Kidney (tissue), 13 donors: ENCODE measurements at regions not wholly inside any gene's neighbourhood (a gene's known extent, or its start where the extent isn't known, plus 50 kb on each side); places are given as distances from the start of the nearest gene placed in this dataset.

Experiments
- DNase-seq, 5 donors: peaks; one replicate each; pipeline ENCODE4 v3.0.0-alpha.2; 2013 to 2020
- FAIRE-seq: peaks from 2 replicates; lab custom pipeline; 2012; peaks lifted over from hg19 to GRCh38; lab: Jason Lieb, UNC
- H3K27ac ChIP-seq, 2 donors: one replicate each; pipeline ENCODE4 v1.7.0; 2013; ENCODE audit warnings: low read depth in 2 of 2, low read length in 2 of 2, inconsistent platforms in 1 of 2
- H3K27me3 ChIP-seq: one replicate; pipeline ENCODE4 v1.7.1; 2013; ENCODE audit warnings: low read length, inconsistent platforms; ENCODE audit not compliant: control insufficient read depth, insufficient read depth
- H3K36me3 ChIP-seq, 3 donors: one replicate each; pipeline versions ENCODE4 v1.7.0 to v1.7.1; 2013; ENCODE audit warnings: low read length in 3 of 3, control low read depth in 1 of 3, inconsistent platforms in 1 of 3; ENCODE audit not compliant: insufficient read depth in 3 of 3, control insufficient read depth in 2 of 3
- H3K4me1 ChIP-seq, 3 donors: one replicate each; pipeline versions ENCODE4 v1.7.0 to v1.7.1; 2013; ENCODE audit warnings: low read length in 3 of 3, inconsistent platforms in 1 of 3, low read depth in 1 of 3; ENCODE audit not compliant: control insufficient read depth in 2 of 3, insufficient read depth in 2 of 3
- H3K4me3 ChIP-seq, 3 donors: one replicate each; pipeline versions ENCODE4 v1.7.0 to v1.8.1; 2013; ENCODE audit warnings: low read length in 3 of 3, control low read depth in 1 of 3, inconsistent platforms in 1 of 3
- H3K9ac ChIP-seq, 3 donors: one replicate each; pipeline versions ENCODE4 v1.7.0 to v1.7.1; 2013; ENCODE audit warnings: low read length in 3 of 3, control low read depth in 1 of 3, inconsistent platforms in 1 of 3
- H3K9me3 ChIP-seq, 3 donors: one replicate each; pipeline versions ENCODE4 v1.7.0 to v1.7.1; 2013; ENCODE audit warnings: low read length in 3 of 3, control low read depth in 1 of 3, inconsistent platforms in 1 of 3; ENCODE audit not compliant: control insufficient read depth in 2 of 3, insufficient read depth in 1 of 3
- intact Hi-C: fragments of 100-400 bp; cut with DNase I; formaldehyde crosslinking; loops from one replicate; pipeline ENCODE4 v1.11.1; 2022
- TF ChIP-seq, protein P1 (sequence below): IDR thresholded peaks from 3 replicates; pipeline ENCODE4 v1.5.1; 2012; ENCODE audit warnings: mild to moderate bottlenecking, moderate library complexity, borderline replicate concordance; ENCODE audit not compliant: insufficient read depth; ENCODE audit errors: extremely low read depth
- donor health status: control.
- donor health status: control.
- donor health status: control.
- donor health status: control.
- donor health status: control.
- donor health status: DM: yes; HTN: yes; CAD: no.
- donor health status: Normal renal cell carcinoma (clear cell type).

DNA sequence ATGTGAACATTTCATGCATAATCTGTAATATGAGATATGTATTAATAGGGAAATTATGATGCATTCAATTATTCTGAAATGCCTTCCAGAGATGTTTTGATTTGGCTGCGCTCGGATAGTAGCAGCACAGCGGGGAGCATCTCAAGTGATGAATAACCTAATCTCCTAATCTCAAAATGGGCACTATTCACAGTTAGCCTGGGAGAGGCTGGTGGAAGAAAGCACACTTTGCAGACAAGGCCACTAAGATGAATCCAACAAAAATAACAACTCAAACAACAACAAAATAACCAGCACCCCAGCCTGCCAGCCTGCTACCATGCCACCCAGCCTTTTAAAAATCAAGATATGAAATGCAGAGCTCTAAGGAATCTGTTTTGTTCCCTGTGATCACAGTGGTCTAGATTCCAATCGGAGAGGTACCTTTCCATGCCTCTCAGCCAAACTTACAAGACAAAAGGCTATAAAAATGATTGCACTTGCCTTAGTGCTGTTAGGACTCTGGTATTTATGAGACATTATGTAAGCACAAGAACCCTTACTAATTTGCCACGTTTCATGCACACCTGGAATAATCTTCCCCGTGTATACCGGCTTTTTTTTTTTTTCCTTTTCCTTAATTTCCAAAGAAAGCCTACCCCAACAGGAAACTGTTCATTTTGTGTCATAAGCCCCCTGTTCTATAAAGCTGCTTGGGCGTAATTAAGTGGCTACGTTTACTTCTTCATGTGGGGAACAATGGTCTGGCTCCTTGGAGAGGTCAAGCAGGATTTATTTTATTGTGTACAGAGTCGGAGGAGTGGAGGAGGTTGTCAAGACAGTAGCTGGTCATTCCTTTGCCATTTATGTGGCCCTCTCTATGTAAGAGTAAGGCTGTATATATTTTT is 526.9 kb upstream of the FANCL start:
- TF ChIP-seq, protein P1, sequence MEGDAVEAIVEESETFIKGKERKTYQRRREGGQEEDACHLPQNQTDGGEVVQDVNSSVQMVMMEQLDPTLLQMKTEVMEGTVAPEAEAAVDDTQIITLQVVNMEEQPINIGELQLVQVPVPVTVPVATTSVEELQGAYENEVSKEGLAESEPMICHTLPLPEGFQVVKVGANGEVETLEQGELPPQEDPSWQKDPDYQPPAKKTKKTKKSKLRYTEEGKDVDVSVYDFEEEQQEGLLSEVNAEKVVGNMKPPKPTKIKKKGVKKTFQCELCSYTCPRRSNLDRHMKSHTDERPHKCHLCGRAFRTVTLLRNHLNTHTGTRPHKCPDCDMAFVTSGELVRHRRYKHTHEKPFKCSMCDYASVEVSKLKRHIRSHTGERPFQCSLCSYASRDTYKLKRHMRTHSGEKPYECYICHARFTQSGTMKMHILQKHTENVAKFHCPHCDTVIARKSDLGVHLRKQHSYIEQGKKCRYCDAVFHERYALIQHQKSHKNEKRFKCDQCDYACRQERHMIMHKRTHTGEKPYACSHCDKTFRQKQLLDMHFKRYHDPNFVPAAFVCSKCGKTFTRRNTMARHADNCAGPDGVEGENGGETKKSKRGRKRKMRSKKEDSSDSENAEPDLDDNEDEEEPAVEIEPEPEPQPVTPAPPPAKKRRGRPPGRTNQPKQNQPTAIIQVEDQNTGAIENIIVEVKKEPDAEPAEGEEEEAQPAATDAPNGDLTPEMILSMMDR = no peak

DNA sequence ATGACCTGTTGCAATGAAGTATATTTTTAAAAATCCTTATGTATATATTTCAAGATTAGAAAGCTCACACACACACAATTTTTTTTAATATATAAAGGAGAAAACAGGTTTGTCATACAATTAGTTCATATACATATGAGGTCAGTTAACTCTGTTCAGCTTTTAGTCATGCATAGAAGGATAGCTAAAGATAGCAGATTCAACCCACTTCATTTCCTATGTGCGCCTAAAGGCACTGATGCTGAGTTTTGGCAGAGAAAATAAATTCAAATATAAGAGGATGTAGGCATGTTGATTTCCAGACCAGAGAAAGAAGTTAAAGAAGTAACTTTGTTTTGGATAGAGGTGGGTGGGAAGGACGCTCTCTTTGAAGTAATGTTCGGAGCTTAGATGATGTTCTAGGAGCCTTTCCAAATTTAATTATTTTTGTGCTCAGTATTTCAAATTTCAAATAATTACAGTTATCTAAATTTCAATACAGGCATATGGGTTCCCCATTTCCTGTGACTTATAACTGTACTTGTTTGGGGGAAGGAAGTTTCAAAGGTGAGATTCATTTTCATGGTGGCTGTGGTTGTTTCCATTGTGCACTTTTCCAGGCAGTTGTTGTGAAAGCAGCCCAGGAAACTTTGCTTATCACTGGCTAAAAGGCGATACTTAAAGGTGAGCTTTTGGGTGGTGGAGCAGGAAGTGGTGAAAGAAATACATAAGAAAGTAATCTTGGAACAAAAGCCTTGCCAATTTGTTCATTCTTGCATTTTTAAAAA is 523.4 kb upstream of the FANCL start:
- Histone ChIP-seq H3K4me3 (no peak overlapping the region), H3K9ac (no peak overlapping the region), H3K27me3 (no peaks in the 10 kb centered on the region), H3K4me1 (no peaks in the 10 kb centered on the region), H3K27ac (no peak overlapping the region), H3K36me3 (no peaks in the 10 kb centered on the region), H3K9me3 (no peaks in the 10 kb centered on the region)
- intact Hi-C loops = no loop called here
- TF ChIP-seq, protein P1 = no peak
- FAIRE-seq (no peak), DNase-seq (no peak)

More for the DNA sequence above, 526.9 kb upstream of the FANCL start:
- no peak overlapping the region for H3K27ac ChIP-seq
- FAIRE-seq = no peak
- H3K9ac ChIP-seq = no peak overlapping the region
- DNase-seq = no peak
- H3K36me3 ChIP-seq = no peaks in the 10 kb centered on the region
- no peaks in the 10 kb centered on the region for H3K27me3 ChIP-seq
- no peaks in the 10 kb centered on the region for H3K9me3 ChIP-seq
- intact Hi-C loops = no loop called here
- no peaks in the 10 kb centered on the region for H3K4me1 ChIP-seq
- H3K4me3 ChIP-seq = no peak overlapping the region

DNA sequence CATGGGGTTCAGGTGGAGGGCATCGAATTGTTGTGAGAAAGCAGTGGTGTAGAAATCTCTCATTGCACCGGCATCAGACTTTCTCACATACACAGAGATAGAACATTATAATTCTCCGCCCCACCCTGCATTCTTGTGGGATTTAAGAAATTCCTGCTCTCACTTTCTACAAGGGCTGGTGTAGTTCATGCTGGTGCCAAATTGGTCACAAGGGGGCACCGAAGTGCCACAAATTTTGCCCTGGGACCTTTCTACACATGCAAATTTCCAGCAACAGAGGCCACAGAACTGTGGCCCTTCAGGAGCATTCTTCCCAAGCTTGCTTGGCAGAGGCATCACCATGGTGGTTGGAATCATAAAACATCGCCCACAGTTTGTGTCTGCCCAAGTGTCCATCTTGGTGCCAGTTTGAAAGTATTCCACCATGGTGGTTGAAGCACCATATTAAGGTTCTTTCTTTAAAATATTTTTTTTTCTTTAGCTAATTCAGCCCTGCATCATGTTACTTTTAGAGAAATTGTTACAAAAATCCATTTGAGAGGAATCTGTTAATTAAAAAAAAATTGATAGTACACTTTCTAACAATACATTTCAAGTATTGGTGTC is 521.2 kb upstream of the FANCL start:
- intact Hi-C loops = no loop called here
- Histone ChIP-seq H3K9ac (no peak overlapping the region), H3K36me3 (no peaks in the 10 kb centered on the region), H3K27me3 (no peaks in the 10 kb centered on the region), H3K27ac (no peak overlapping the region), H3K4me1 (no peaks in the 10 kb centered on the region), H3K9me3 (no peaks in the 10 kb centered on the region), H3K4me3 (no peak overlapping the region)
- peak in 4 of 5 donors; percentile 60 to 70 (median 66) for DNase-seq
- no peak for FAIRE-seq
- TF ChIP-seq, protein P1 = peak; percentile 16
